HAP-1 (cell line): ENCODE measurements at regions not wholly inside any gene's neighbourhood (a gene's known extent, or its start where the extent isn't known, plus 50 kb on each side); places are given as distances from the start of the nearest gene placed in this dataset.

Experiments used
- DNase-seq, 2 experiments: peaks; one replicate each; pipeline ENCODE4 v3.0.0-alpha.2; 2016 to 2020; ENCODE audit warnings: low spot score in 2 of 2
- H3K27me3 ChIP-seq: fragments of 250-450 bp; sonication (Bioruptor Pico); 2 replicates; pipeline ENCODE4 v1.5.1; 2020; ENCODE audit warnings: low read depth, mild to moderate bottlenecking, moderate library complexity
- H3K36me3 ChIP-seq: fragments of 250-450 bp; sonication (Bioruptor Pico); replicated peaks from 2 replicates; pipeline ENCODE4 v1.5.1; 2020; ENCODE audit warnings: mild to moderate bottlenecking
- H3K4me1 ChIP-seq: fragments of 250-450 bp; sonication (Bioruptor Pico); 2 replicates; pipeline ENCODE4 v1.5.1; 2020; ENCODE audit warnings: mild to moderate bottlenecking
- H3K4me3 ChIP-seq: fragments of 250-450 bp; sonication (Bioruptor Pico); 2 replicates; pipeline ENCODE4 v1.5.1; 2020; ENCODE audit warnings: mild to moderate bottlenecking, moderate library complexity
- H3K9me3 ChIP-seq: fragments of 250-450 bp; sonication (Bioruptor Pico); 2 replicates; pipeline ENCODE4 v1.5.1; 2020; ENCODE audit warnings: mild to moderate bottlenecking, moderate library complexity
- in situ Hi-C: fragments of 300-500 bp; cut with MboI; formaldehyde crosslinking; loops from 3 replicates; pipeline ENCODE4 v1.14.3; 2020; ENCODE audit warnings: low sequenced_read_pairs, inconsistent platforms, mixed read lengths

DNA sequence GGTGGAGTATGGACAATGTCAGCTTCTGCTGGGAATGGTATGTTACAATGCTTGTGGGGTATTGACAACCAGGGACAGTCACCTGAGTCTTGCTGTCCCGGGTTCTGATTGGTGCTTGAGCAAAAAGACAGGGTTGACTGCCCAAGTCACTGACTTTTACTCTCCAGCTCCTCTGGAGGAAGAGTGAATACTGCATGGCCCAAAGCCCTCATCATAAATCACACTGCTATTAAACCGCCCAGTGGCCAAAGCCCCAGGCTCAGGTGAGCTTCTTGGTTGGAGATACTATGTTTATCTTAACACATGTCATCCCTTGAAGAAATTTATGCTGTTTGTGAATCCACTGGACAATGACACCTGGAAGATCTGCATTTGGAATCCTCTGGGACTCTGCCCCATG, 90.0 kb upstream of the IGFBP3 start:
- Histone ChIP-seq H3K36me3 (no peaks in the 10 kb centered on the region), H3K4me3 (no peak overlapping the region), H3K27me3 (no peaks in the 10 kb centered on the region), H3K9me3 (no peaks in the 10 kb centered on the region), H3K4me1 (no peaks in the 10 kb centered on the region)
- in situ Hi-C loops, result no loop called here
- DNase-seq, result no peak

DNA sequence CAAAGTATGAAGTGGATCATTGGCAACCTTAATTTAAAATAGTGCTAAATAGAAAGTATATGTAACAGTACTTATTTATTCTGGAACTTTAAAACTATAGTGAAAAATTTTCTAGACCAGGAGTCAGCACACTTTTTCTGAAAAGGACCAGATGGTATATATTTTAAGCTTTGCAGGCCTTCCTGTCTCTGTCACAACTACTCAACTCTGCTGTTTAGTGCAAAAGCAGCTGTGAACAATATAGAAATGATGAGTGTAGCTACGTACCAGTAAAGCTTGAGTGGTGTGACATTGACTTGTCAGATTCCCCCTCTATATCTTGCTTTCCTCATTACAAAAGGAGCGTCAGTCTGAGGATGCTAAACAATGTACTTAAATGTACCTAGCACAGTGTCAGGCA, 88.1 kb upstream of the IGFBP3 start:
- H3K4me1 ChIP-seq, result no peaks in the 10 kb centered on the region
- H3K9me3 ChIP-seq, result no peaks in the 10 kb centered on the region
- DNase-seq, result no peak
- H3K27me3 ChIP-seq, result no peaks in the 10 kb centered on the region
- no peak overlapping the region for H3K4me3 ChIP-seq
- in situ Hi-C loops, result no loop called here
- H3K36me3 ChIP-seq, result no peaks in the 10 kb centered on the region

DNA sequence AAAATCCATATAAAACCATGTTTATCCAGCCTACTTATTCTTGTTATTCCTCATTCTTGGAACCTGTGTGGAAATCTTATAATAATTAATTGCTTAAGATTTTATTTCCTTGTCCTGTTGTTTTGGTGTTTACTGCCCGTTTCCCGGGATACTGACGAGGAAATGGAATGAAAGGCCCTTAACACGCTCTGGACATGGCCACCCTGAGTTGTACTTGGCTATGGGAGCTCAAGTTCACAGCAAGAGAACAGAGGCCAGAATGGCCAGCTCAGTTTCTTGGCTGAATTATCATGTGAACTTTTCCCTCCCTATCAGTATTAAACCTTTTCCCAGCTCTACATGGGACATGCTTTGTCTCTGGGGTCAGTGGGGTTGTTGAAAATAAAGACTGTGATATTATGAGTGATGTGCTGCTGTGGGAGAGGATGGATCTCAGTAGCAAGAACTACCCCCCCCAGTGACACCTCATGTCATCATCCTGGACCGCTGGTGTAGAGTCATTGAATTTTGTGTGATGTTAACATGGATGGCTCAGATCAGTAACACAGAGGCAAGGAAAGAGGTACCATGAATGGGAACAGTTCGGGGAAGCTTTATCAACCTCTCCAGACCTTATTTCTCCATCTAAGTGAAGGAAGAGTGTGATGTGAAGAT, 87.0 kb upstream of the IGFBP3 start:
- in situ Hi-C loops, result no loop called here
- Histone ChIP-seq H3K4me3 (no peak overlapping the region), H3K27me3 (no peaks in the 10 kb centered on the region), H3K4me1 (no peaks in the 10 kb centered on the region), H3K36me3 (no peaks in the 10 kb centered on the region), H3K9me3 (no peaks in the 10 kb centered on the region)
- DNase-seq, result no peak

DNA sequence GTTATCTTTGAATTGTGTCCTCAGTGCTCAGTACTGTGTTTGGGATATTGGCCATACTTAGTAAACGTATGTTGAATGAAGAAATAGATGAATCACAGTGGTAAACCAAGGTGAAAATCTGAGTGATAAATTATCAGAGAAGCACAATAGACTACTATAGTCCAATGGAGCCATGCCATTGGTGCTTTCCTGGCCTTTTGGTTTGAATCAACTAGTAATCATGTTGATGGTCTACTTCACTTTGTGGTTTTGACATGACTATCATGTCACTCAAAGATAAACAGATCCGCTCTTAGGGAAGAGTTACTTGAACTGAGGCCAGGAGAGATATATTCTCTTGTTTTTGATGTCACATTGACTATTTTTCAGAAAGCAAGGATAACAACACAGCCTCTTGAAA, 86.1 kb upstream of the IGFBP3 start:
- no peaks in the 10 kb centered on the region for H3K27me3 ChIP-seq
- no peak overlapping the region for H3K4me3 ChIP-seq
- no peaks in the 10 kb centered on the region for H3K9me3 ChIP-seq
- DNase-seq, result no peak
- no peaks in the 10 kb centered on the region for H3K4me1 ChIP-seq
- no peaks in the 10 kb centered on the region for H3K36me3 ChIP-seq
- in situ Hi-C loops, result no loop called here

DNA sequence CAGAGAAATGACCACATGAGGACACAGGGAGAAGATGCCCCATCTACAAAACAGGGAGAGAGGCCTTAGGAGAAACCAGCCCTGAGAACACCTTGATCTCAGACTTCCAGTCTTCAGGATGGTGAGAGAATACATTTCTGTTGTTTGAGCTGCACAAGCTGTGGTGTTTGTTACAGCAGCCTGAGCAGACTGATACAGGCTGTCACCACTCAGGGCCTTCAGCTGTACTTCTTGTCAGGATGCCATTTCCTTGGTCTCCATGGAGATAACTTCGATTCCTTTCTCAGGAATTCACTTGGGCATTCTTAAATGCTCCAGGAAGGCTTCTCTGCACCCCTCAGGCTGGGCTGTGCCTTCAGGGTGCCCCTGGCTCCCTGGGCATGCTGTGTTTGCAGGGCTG, 85.7 kb upstream of the IGFBP3 start:
- Histone ChIP-seq H3K27me3 (no peaks in the 10 kb centered on the region), H3K4me3 (no peak overlapping the region), H3K36me3 (no peaks in the 10 kb centered on the region), H3K9me3 (no peaks in the 10 kb centered on the region), H3K4me1 (no peaks in the 10 kb centered on the region)
- in situ Hi-C loops, result no loop called here
- no peak for DNase-seq

DNA sequence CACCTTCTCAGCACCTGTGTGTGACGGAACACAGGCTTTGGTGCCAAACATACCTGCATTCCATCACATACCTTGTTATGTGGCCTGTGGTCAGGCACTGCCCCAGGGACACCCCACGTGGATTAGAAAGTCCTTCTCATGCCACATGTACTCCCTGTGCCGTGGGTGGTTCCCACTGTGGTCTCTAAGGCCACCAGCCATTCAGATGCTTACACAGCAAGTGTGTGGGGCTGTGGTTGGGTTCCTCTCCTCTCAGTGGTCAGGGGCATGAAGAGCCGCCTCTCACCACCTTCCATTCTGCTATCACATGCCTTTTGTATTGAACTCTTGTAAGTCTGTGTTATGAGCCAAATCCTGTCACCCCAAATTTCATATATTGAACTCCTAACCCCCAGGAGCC, 85.1 kb upstream of the IGFBP3 start:
- H3K4me3 ChIP-seq, result no peak overlapping the region
- DNase-seq, result no peak
- H3K27me3 ChIP-seq, result no peaks in the 10 kb centered on the region
- H3K4me1 ChIP-seq, result no peaks in the 10 kb centered on the region
- in situ Hi-C loops, result no loop called here
- no peaks in the 10 kb centered on the region for H3K9me3 ChIP-seq
- H3K36me3 ChIP-seq, result no peaks in the 10 kb centered on the region

DNA sequence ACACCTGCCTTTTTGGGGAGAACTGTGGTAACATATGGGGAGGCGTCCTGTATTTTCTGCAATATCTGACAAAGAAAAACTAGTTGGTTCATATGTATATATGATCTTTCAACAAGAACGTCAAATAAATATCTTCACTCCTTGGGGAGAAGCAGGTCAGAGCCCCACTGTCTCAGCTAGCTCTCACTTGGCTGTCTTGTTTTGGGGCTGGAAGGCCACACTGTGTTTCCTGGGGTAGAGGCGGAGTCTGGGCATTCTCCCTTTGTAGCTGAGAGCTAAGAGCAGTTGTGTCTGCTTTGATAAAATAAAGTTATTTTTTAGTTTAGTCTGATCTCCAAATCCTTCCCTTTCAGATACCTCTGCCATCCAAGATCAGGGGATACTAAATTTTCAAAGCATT, 83.9 kb upstream of the IGFBP3 start:
- Histone ChIP-seq H3K4me1 (no peaks in the 10 kb centered on the region), H3K36me3 (no peaks in the 10 kb centered on the region), H3K9me3 (no peaks in the 10 kb centered on the region), H3K27me3 (no peaks in the 10 kb centered on the region), H3K4me3 (no peak overlapping the region)
- in situ Hi-C loops, result no loop called here
- DNase-seq, result no peak

DNA sequence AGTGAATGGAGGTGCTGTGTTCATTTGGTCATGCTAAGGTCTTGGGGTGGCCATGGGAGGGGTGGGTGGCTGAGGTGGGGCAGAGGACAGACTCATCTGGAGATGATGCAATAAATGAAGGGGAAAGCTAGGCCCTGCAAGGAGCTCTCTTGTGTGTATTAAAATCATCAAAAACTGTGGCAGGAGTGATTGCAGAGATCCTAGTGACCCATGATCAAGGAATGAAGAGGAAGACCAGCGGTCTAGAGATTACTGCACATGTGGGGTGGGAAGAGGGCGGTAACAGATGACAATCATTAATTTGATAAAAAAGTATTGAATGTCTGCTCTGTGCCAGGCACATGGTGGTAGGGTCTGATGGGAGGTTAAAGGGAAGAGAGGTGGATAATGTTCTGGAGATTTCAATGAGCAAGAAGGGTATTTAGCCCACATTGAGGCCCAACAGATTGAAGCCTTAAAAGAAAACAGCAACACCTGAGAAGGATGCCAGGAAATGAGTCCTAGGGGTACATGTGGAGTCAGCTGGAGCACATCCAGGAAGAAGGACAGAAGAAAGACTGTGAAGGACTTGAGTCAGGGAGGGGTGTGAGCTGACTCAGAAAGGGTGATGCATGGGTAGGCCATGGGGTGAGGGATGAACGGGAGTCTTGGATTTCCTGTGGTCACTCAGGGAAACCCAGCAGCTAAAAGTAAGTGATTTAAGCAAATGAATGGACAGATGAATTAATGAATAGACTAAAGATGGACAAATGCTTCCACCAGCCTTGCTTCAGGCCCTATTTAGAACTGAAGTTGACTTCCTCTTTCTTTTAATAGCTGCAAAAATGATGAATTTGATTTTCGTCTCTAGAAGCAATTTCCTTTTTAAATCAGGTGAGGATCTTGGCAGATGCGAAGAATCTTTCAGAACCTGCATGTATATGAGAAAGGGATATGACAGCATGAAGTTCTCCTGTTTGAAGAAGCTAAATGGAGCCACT, 83.1 kb upstream of the IGFBP3 start:
- Histone ChIP-seq H3K36me3 (no peaks in the 10 kb centered on the region), H3K4me3 (no peak overlapping the region), H3K27me3 (no peaks in the 10 kb centered on the region), H3K9me3 (no peaks in the 10 kb centered on the region), H3K4me1 (no peaks in the 10 kb centered on the region)
- DNase-seq, result no peak
- in situ Hi-C loops, result no loop called here

DNA sequence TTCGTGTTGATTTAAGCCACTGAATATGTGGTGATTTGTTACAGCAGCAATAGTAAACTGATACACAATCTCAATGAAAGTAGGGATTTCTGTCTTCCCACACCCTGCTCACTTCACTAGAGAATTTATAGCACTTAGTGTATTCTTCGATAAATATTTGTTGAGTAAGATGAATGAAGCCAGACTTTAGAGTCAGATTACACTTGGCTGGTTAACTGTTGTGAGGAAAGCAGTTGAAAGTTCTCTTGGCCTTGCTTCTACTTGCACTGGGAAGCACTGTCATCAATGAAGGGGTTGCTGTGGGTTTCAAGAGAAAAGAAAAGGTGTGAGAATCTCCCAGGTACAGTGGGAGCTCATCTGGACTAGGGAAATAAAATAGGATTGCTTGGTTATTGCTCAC, 82.1 kb upstream of the IGFBP3 start:
- H3K4me3 ChIP-seq, result no peak overlapping the region
- in situ Hi-C loops, result no loop called here
- no peak for DNase-seq
- H3K27me3 ChIP-seq, result no peaks in the 10 kb centered on the region
- no peaks in the 10 kb centered on the region for H3K4me1 ChIP-seq
- no peaks in the 10 kb centered on the region for H3K36me3 ChIP-seq
- H3K9me3 ChIP-seq, result no peaks in the 10 kb centered on the region

DNA sequence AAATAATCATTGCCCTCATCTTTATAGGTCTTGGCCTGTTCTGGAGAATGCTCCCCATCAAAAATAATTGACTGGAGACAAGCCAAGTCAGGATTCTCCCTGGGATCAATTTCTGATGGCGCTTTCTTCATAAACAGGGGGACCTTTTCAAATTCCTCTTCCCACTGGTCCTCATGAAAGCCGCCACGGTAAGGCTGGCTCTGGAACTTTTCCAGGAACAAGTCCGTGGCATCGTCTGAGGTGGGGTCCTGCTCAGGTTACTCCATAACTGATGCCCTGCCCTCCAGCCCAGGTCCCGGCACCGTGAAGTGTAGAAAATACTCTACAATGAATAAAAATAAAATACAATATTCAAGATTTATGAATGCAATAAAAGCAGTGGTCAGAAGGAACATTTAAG, 79.4 kb upstream of the IGFBP3 start:
- H3K4me3 ChIP-seq, result no peak overlapping the region

DNA sequence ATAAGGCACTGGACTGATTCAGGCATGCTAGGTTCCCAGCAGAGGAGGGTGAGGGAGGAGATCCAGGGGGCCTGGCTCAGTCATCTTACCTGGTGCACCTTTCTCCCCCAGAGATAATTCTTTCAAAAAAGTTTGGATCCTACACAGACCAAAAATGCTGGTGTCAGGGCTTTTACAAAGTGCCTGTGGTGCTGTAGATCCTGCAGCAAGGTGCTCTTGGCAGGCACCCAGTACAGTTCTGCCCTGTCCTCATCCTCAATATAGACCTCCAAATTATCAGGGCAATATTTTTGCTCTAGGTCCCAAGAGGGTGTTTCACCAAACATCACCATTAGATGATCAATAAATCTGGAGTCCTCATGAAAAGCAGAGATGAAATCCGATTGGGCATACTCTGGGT, 78.5 kb upstream of the IGFBP3 start:
- DNase-seq, result no peak
- Histone ChIP-seq H3K4me3 (no peak overlapping the region), H3K36me3 (no peaks in the 10 kb centered on the region), H3K27me3 (no peaks in the 10 kb centered on the region), H3K4me1 (no peaks in the 10 kb centered on the region), H3K9me3 (no peaks in the 10 kb centered on the region)
- in situ Hi-C loops, result no loop called here

More for the DNA sequence above, 79.4 kb upstream of the IGFBP3 start:
- DNase-seq, result no peak
- Histone ChIP-seq H3K27me3 (no peaks in the 10 kb centered on the region), H3K9me3 (no peaks in the 10 kb centered on the region), H3K4me1 (no peaks in the 10 kb centered on the region), H3K36me3 (no peaks in the 10 kb centered on the region)
- in situ Hi-C loops, result no loop called here

DNA sequence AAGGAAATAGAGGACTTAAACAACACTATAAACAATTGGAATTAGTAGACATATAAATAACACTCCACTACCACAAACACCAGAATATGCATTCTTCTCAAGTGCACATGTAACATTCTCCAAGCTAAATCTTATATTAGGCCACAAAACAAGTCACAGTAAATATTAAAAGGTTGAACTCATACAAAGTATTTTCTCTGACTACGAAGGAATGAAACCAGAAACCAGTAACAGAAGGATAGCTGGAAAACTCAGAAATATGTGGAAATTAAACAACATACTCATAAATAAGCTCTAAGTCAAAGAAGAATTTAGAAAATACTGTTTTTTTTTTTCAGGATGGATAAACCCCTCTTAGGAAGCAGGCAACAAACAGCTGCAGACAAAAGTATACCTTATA, 77.4 kb upstream of the IGFBP3 start:
- in situ Hi-C loops, result no loop called here
- Histone ChIP-seq H3K4me3 (no peak overlapping the region), H3K36me3 (no peaks in the 10 kb centered on the region), H3K4me1 (no peaks in the 10 kb centered on the region), H3K9me3 (no peaks in the 10 kb centered on the region), H3K27me3 (no peaks in the 10 kb centered on the region)
- no peak for DNase-seq

DNA sequence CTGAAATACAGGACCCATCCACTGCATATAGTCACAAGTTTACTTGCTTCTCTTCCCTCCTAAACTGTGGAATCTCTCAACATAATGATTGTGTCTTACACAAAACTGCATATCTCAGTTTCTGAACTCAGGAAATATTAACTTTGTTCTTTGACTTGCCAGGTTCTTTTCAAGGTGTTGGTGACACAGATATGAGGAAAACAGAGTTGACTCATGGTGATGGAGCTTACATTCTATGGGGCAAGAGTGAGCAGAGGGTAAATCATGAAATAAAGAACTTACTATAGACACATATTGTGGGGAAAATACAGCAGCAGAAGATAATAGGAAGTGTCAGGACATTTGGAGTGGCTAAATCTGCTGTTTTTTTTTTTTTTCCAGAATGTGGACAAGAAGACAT, 72.5 kb upstream of the IGFBP3 start:
- Histone ChIP-seq H3K4me3 (no peak overlapping the region), H3K36me3 (no peaks in the 10 kb centered on the region), H3K9me3 (no peaks in the 10 kb centered on the region), H3K4me1 (no peaks in the 10 kb centered on the region), H3K27me3 (no peaks in the 10 kb centered on the region)
- no peak for DNase-seq
- in situ Hi-C loops, result no loop called here

DNA sequence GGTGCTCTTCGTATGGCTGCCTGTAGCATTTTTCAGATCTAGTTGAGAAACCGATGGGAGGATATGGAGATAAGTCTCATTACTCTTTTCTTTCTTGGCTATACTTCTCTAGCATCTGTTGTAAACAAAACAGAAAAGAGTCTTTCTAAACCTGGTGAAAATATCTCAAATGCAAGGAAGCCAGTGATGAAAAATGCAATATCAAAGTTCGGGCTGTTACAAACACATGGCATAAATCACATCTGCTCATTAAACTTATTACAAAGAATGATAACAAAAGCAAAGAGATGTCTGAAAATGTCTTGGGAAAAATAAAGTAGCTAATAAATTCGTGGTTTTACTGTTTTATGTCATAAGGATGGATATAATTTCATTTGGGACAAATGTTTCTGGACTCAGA, 71.8 kb upstream of the IGFBP3 start:
- H3K9me3 ChIP-seq, result no peaks in the 10 kb centered on the region
- in situ Hi-C loops, result no loop called here
- H3K36me3 ChIP-seq, result no peaks in the 10 kb centered on the region
- H3K4me3 ChIP-seq, result no peak overlapping the region
- no peaks in the 10 kb centered on the region for H3K27me3 ChIP-seq
- no peak for DNase-seq
- no peaks in the 10 kb centered on the region for H3K4me1 ChIP-seq
